ENCODE measurements at regions not wholly inside any gene's neighbourhood (a gene's known extent, or its start where the extent isn't known, plus 50 kb on each side); places are given as distances from the start of the nearest gene placed in this dataset.

- no peak for TF ChIP-seq POLR2A (IDR thresholded peaks at IDR 0.05)
- no peak for TF ChIP-seq CTCF (IDR thresholded peaks at IDR 0.05)
- intact Hi-C loops (cut with DNase I; ENCODE audit: low total_unique reads), result no loop called here
- DNase-seq (ENCODE audit: low spot score in 2 of 2), result no peak
- 75% methylated on average over 11 of the region's 11 CpGs for WGBS, 2 donors
- H3K4me3 ChIP-seq (ENCODE audit: low read depth, poor library complexity, severe bottlenecking), result no peak overlapping the region
Measured at GRCh38 chr12:28027947-28028724, 55.6 kb upstream of the PTHLH start.

- WGBS, 2 donors, result 61 to 65% methylated on average over 4 of the region's 4 CpGs
- intact Hi-C loops (cut with DNase I; ENCODE audit: low total_unique reads), result no loop called here
- DNase-seq (ENCODE audit: low spot score in 2 of 2), result no peak
- no peak for TF ChIP-seq CTCF (IDR thresholded peaks at IDR 0.05)
- no peak for TF ChIP-seq POLR2A (IDR thresholded peaks at IDR 0.05)
- no peak overlapping the region for H3K4me3 ChIP-seq (ENCODE audit: low read depth, poor library complexity, severe bottlenecking)
Measured at GRCh38 chr12:28032811-28033537, 60.4 kb upstream of the PTHLH start.

GRCh38 chr12:28033538-28033915 lies 61.0 kb upstream of the PTHLH start:
- no peak for TF ChIP-seq CTCF (IDR thresholded peaks at IDR 0.05)
- TF ChIP-seq POLR2A (IDR thresholded peaks at IDR 0.05), result no peak
- no peak overlapping the region for H3K4me3 ChIP-seq (ENCODE audit: low read depth, poor library complexity, severe bottlenecking)
- intact Hi-C loops (cut with DNase I; ENCODE audit: low total_unique reads), result no loop called here
- 80 to 89% methylated on average over 2 of the region's 2 CpGs for WGBS, 2 donors
- DNase-seq (ENCODE audit: low spot score in 2 of 2), result no peak

- DNase-seq (ENCODE audit: low spot score in 2 of 2), result no peak
- intact Hi-C loops (cut with DNase I; ENCODE audit: low total_unique reads), result no loop called here
- 93 to 100% methylated on average over 1 of the region's 1 CpG for WGBS, 2 donors
- no peak overlapping the region for H3K4me3 ChIP-seq (ENCODE audit: low read depth, poor library complexity, severe bottlenecking)
- no peak for TF ChIP-seq CTCF (IDR thresholded peaks at IDR 0.05)
- no peak for TF ChIP-seq POLR2A (IDR thresholded peaks at IDR 0.05)
Measured at GRCh38 chr12:28034271-28034670, 61.7 kb upstream of the PTHLH start.

GRCh38 chr12:28035500-28035899 lies 63.0 kb upstream of the PTHLH start:
- TF ChIP-seq CTCF (IDR thresholded peaks at IDR 0.05) (no peak), POLR2A (IDR thresholded peaks at IDR 0.05) (no peak)

More at GRCh38 chr12:28035500-28035899, 63.0 kb upstream of the PTHLH start:
- intact Hi-C loops (cut with DNase I; ENCODE audit: low total_unique reads), result no loop called here
- 35 to 44% methylated on average over 1 of the region's 1 CpG for WGBS, 2 donors
- H3K4me3 ChIP-seq (ENCODE audit: low read depth, poor library complexity, severe bottlenecking), result no peak overlapping the region
- no peak for DNase-seq (ENCODE audit: low spot score in 2 of 2)
